LNCaP clone FGC (cell line): ENCODE measurements at regions not wholly inside any gene's neighbourhood (a gene's known extent, or its start where the extent isn't known, plus 50 kb on each side); places are given as distances from the start of the nearest gene placed in this dataset.

Source experiments
- DNase-seq: peaks from one replicate; pipeline ENCODE4 v3.0.0-alpha.2; 2011; ENCODE audit warnings: low read depth
- H3K4me3 ChIP-seq: 2 replicates; pipeline ENCODE4 v1.5.1; 2011; ENCODE audit warnings: mild to moderate bottlenecking, low read depth, low read length, control low read depth
- TF ChIP-seq, protein P1 (sequence below): IDR thresholded peaks from 2 replicates; pipeline ENCODE4 v1.5.1; 2012; ENCODE audit warnings: mild to moderate bottlenecking; ENCODE audit not compliant: control insufficient read depth, insufficient read depth; ENCODE audit errors: extremely low read depth

DNA sequence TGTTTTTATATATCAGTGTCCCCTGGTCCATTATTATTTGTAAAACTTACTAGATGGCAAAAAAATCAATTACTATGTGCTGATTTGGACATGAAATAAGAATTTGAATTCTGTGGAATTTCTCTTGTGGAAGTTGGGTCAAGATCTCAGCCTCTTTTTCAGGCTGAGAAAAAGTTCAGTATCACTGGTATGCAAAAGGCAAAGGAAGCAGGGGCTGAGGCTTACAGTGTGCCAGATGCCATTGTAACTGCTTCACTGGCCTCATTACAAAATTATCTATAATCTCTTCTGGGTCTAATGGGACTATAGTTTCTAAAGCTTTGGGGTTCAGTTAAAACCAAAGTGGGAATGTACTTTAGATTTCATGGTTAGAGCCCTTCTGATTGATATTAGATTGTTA, 125.9 kb upstream of the SLC7A14 start:
- TF ChIP-seq, protein P1, sequence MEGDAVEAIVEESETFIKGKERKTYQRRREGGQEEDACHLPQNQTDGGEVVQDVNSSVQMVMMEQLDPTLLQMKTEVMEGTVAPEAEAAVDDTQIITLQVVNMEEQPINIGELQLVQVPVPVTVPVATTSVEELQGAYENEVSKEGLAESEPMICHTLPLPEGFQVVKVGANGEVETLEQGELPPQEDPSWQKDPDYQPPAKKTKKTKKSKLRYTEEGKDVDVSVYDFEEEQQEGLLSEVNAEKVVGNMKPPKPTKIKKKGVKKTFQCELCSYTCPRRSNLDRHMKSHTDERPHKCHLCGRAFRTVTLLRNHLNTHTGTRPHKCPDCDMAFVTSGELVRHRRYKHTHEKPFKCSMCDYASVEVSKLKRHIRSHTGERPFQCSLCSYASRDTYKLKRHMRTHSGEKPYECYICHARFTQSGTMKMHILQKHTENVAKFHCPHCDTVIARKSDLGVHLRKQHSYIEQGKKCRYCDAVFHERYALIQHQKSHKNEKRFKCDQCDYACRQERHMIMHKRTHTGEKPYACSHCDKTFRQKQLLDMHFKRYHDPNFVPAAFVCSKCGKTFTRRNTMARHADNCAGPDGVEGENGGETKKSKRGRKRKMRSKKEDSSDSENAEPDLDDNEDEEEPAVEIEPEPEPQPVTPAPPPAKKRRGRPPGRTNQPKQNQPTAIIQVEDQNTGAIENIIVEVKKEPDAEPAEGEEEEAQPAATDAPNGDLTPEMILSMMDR: no peak
- DNase-seq: no peak
- H3K4me3 ChIP-seq: no peak overlapping the region

DNA sequence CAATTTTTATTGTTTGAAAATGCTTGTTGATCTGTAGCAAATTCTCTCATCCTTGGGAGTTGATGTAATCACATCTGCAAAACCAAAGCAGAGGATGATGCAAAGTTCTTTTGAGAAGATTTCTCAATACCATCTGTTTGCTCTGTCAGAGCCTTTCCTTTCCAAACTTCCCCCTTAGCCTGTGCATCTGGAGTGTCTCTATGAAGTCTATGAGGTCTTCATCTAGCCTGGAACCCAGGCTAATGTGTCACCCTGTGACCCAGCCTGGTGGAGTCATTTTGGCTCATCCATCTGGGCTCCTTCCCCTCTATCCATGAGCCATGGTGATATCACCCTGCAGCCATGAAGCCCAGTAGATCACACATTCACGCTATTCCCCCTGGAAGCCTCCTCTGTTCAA, 123.2 kb upstream of the SLC7A14 start:
- TF ChIP-seq, protein P1: no peak
- no peak overlapping the region for H3K4me3 ChIP-seq
- DNase-seq: no peak

DNA sequence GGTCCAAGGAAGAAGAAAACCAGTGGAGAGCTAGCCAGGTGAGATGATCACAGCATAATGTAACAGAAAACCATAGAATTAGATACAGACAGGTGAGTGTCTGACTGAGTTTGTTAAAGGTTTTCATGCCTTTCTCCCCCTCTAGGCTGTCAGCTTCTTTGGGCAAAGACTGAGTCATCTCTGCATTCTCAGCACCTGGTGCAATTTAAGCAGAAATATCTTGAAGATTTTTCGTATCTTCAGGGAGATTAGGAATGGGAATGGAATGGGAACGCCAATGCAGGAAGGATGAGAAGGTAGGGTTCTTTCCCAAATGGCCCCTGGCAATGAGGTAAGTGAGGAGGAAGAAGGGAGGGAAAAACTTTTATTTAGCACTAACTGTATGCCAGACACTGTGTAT, 122.0 kb upstream of the SLC7A14 start:
- DNase-seq: no peak
- H3K4me3 ChIP-seq: no peak overlapping the region

DNA sequence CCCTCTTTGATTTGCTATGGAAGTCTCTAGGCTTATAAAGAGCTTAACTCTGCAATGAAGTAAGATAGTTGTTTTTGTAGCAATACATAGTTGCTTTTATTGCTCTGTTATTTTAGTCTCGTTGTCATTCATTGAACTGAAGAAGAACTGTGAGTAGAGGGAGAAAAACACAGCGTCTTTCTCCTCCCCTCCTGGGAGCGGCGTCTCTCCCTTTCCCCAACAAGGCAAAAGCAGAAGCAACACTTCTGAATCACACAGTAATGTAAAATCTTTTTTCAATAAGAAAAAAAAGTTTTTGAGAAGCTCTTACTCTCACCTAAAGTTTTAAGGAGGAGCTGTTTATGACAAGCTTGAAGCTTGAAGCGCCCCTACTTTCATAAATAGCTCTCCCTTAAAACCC, 119.3 kb upstream of the SLC7A14 start:
- TF ChIP-seq, protein P1: no peak
- DNase-seq: no peak
- no peak overlapping the region for H3K4me3 ChIP-seq

More for the DNA sequence above, 122.0 kb upstream of the SLC7A14 start:
- TF ChIP-seq, protein P1: no peak

DNA sequence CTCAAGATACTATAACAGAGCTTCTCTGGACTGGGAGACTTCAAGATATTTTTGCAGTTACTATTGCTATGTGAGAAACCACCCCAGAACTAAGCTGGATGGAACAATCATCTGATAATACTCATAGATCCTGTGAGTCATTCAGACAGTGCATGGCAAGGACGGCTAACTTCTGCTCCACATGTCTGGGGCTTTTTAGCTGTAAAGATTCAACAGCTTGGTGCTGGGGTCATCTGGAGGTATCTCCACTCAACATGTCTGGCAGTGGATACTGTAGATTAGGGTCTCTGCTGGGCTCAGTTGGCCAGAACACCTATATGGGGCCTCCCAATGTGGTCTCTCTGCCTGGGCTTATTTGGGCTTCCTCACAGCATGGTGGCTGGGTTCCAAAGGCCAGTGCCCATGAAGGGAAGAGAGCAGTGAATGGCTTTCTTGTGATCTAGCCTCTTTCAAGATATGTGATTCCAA, 117.3 kb upstream of the SLC7A14 start:
- DNase-seq: no peak
- H3K4me3 ChIP-seq: no peak overlapping the region

DNA sequence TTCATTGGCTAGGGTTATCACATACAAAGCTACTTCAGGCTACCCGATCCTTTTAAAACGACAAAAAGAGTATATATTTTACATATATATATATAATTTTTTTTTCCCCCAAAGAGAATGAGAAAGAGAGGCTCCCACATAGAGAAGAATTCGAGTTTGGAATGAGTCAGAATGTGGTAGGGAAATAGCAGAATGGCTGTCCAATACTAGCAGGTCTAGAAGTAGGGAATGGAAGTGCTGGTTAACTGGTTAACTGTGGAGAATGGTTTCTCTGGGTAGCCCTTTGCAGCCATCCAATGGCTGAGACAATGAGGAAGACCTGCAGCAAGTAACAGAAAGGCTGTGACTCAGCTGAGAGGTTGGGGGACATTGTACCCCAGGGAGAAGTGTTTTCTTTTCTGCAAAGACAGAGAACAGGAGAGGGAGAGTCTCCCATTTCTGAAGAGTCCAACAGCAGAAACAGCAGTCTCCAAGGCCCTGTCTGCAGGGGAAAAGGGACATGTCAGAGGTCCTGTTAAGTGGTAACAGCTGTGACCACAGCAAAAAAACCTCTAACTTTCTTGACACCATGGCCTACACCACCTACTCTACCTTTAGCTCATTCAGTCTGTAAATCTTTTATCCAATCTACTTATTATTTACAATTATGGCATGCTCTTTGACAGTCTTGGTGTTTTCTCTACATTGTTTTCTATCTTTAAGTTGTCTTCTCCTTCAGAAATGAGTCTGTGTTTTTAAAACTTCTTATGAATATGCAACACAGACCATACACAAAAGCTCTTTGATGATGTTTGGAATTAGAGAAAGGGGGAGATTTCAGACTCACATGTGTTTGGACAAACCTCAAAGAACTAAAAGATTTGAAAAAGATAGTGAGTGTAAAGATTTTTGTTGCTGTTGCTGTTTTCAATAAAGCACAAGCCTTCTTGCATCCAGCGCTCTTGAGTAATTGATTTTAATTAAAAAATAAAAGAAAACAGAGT, 116.1 kb upstream of the SLC7A14 start:
- DNase-seq: no peak
- TF ChIP-seq, protein P1: no peak
- H3K4me3 ChIP-seq: no peak overlapping the region

More for the DNA sequence above, 117.3 kb upstream of the SLC7A14 start:
- TF ChIP-seq, protein P1: no peak
